Right atrium auricular region (tissue), 2 donors: ENCODE measurements at regions not wholly inside any gene's neighbourhood (a gene's known extent, or its start where the extent isn't known, plus 50 kb on each side); places are given as distances from the start of the nearest gene placed in this dataset.

Source experiments
- DNase-seq: peaks from one replicate; pipeline ENCODE4 v3.0.0-alpha.2; 2019; ENCODE audit warnings: low spot score
- H3K27ac ChIP-seq, 2 donors: fragments of 200-600 bp; sonication (generic); 1 replicate in 1 of 2; 2 replicates in 1 of 2; pipeline ENCODE4 v1.5.1; 2016 to 2019
- H3K27me3 ChIP-seq, 2 donors: fragments of 200-600 bp; sonication (generic); one replicate each; pipeline versions ENCODE4 v1.5.1 to v1.6.0; 2017 to 2019
- H3K36me3 ChIP-seq: fragments of 200-600 bp; sonication (generic); one replicate; pipeline ENCODE4 v1.5.1; 2016
- H3K4me1 ChIP-seq, 2 donors: fragments of 200-600 bp; sonication (generic); one replicate each; pipeline versions ENCODE4 v1.5.1 to v1.6.0; 2017 to 2019
- H3K4me3 ChIP-seq, 2 donors: fragments of 200-600 bp; sonication (generic); 1 replicate in 1 of 2; 2 replicates in 1 of 2; pipeline ENCODE4 v1.5.1; 2017 to 2019; ENCODE audit warnings: mild to moderate bottlenecking in 1 of 2, moderate library complexity in 1 of 2
- H3K9me3 ChIP-seq, 2 donors: fragments of 200-600 bp; sonication (generic); one replicate each; pipeline ENCODE4 v1.5.1; 2019
- TF ChIP-seq, protein P1 (sequence below), 2 donors: fragments of 200-600 bp; sonication (generic); IDR thresholded peaks; one replicate each; pipeline ENCODE4 v1.5.1; 2019; ENCODE audit warnings: antibody characterized with exemption in 2 of 2

GRCh38 chr16:17026600-17027242 lies 444.0 kb downstream of the XYLT1 start:
- H3K27ac ChIP-seq, result no peak overlapping the region
- H3K36me3 ChIP-seq, result no peaks in the 10 kb centered on the region
- no peak overlapping the region for H3K4me3 ChIP-seq
- peaks cover 0 to 6% of the 10 kb centered on the region in 2 donors for H3K9me3 ChIP-seq
- no peaks in the 10 kb centered on the region for H3K27me3 ChIP-seq
- no peak for DNase-seq
- TF ChIP-seq, protein P1, sequence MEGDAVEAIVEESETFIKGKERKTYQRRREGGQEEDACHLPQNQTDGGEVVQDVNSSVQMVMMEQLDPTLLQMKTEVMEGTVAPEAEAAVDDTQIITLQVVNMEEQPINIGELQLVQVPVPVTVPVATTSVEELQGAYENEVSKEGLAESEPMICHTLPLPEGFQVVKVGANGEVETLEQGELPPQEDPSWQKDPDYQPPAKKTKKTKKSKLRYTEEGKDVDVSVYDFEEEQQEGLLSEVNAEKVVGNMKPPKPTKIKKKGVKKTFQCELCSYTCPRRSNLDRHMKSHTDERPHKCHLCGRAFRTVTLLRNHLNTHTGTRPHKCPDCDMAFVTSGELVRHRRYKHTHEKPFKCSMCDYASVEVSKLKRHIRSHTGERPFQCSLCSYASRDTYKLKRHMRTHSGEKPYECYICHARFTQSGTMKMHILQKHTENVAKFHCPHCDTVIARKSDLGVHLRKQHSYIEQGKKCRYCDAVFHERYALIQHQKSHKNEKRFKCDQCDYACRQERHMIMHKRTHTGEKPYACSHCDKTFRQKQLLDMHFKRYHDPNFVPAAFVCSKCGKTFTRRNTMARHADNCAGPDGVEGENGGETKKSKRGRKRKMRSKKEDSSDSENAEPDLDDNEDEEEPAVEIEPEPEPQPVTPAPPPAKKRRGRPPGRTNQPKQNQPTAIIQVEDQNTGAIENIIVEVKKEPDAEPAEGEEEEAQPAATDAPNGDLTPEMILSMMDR (IDR thresholded peaks at IDR 0.05), result no peak
- H3K4me1 ChIP-seq, result no peaks in the 10 kb centered on the region

- no peak overlapping the region for H3K27ac ChIP-seq
- DNase-seq, result no peak
- no peaks in the 10 kb centered on the region for H3K36me3 ChIP-seq
- H3K27me3 ChIP-seq, result no peaks in the 10 kb centered on the region
- no peaks in the 10 kb centered on the region for H3K4me1 ChIP-seq
- H3K4me3 ChIP-seq, result no peak overlapping the region
- H3K9me3 ChIP-seq, result peaks cover 0 to 6% of the 10 kb centered on the region in 2 donors
- TF ChIP-seq, protein P1 (IDR thresholded peaks at IDR 0.05), result no peak
These were observed 443.2 kb downstream of the XYLT1 start for GRCh38 chr16:17027488-17028129.

DNA sequence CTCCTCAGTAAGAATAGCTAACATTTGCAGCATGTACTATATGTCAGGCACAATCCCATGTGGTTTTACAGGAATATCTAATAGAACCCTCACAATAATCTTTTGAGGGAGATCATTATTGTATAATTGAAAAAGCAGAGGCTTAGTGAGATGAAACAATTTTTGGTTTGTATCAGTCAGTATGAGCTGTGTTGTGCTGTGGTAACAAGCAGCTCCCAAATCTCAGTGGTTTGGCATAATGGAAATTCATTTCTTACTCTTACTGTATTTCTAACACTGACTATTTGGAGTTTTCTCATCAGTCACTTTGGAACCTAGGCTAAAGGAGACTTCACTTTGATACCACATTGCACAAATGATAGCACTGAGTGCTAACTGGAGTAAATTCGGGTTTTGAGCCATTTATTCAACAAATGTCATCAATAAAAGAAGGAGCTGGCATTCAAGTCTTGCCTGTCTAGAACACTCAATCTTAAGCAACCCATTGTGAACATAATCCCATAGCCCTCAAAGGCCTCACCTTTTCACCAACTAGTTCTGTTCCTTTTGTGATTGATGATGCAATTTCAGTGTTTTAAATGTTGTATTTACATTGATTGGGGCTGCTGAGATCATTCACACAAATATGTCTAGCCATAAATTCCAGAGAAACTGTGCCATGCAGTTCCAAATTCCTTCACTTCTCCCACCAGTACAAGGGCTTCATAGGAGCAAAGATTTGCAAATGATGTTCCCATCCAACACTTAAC lies 441.0 kb downstream of the XYLT1 start:
- no peak overlapping the region for H3K27ac ChIP-seq
- TF ChIP-seq, protein P1 (IDR thresholded peaks at IDR 0.05), result no peak
- no peak overlapping the region for H3K4me3 ChIP-seq
- no peaks in the 10 kb centered on the region for H3K4me1 ChIP-seq
- H3K36me3 ChIP-seq, result no peaks in the 10 kb centered on the region
- peaks cover 0 to 6% of the 10 kb centered on the region in 2 donors for H3K9me3 ChIP-seq
- no peaks in the 10 kb centered on the region for H3K27me3 ChIP-seq
- DNase-seq, result no peak

DNA sequence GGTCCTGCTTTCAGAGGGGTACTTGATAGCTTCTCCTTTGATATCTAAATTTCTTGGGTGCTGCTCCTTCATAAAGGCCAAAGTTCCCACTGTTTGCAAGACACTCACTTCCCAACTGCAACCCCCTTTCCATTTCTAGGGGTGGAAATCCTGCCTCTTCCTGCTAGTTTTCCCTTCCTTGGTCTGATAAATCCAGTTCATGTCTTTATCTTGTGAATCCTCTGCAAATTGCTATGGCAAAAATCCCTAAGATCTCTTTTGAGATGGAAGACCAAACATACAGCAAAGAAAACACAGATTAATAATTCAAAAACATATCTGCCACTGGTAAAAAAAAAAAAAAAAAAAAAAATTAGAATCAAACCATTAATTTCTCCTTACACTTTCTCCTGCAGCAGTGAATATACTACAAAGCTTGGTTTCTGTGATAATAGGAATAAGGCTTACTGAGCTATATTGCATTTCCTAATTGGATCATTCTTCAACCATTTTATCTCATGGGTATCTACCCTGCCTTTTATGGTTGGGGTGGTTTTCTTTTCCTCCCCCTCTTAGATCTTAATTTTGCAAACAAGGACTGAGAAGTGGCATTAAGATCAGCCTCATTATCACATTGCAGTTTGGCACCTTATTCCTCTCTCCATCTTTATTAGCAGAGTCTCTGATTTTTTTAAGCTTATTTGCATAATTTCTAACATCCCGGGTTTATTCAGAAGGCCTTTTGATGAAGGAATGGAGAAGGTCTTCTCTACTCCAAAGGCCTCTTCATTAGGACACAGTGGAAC lies 439.1 kb downstream of the XYLT1 start:
- no peaks in the 10 kb centered on the region for H3K36me3 ChIP-seq
- H3K4me3 ChIP-seq, result no peak overlapping the region
- DNase-seq, result no peak
- H3K4me1 ChIP-seq, result no peaks in the 10 kb centered on the region
- peaks cover 0 to 6% of the 10 kb centered on the region in 2 donors for H3K9me3 ChIP-seq
- H3K27me3 ChIP-seq, result no peaks in the 10 kb centered on the region
- H3K27ac ChIP-seq, result no peak overlapping the region
- TF ChIP-seq, protein P1 (IDR thresholded peaks at IDR 0.05), result no peak

- Histone ChIP-seq H3K4me3 (no peak overlapping the region), H3K27me3 (no peaks in the 10 kb centered on the region), H3K9me3 (peaks cover 0 to 6% of the 10 kb centered on the region in 2 donors), H3K27ac (no peak overlapping the region), H3K4me1 (no peaks in the 10 kb centered on the region), H3K36me3 (no peaks in the 10 kb centered on the region)
- TF ChIP-seq, protein P1 (IDR thresholded peaks at IDR 0.05), result no peak
- DNase-seq, result no peak
These were observed 438.4 kb downstream of the XYLT1 start for GRCh38 chr16:17032332-17032731.
